Dendritic cell treated with granulocyte-macrophage colony-stimulating factor and Interleukin-4, amounts not matched to agents 40 ng/mL and 50 ng/mL, for 4 days (primary cell): ENCODE measurements at regions not wholly inside any gene's neighbourhood (a gene's known extent, or its start where the extent isn't known, plus 50 kb on each side); places are given as distances from the start of the nearest gene placed in this dataset.
A peak's percentile ranks its signal among the peaks of the same experiment; 100 is the strongest.
"Not testable (repeated sequence)": the region's sequence is repeated elsewhere in the genome, so short reads cannot be mapped to it uniquely, and the experiment has no call there.

Experiments used
- H3K27ac Mint-ChIP-seq: one replicate; pipeline ENCODE4 v1.8.0; 2022; ENCODE audit warnings: mild to moderate bottlenecking, mixed read lengths
- H3K27me3 Mint-ChIP-seq: one replicate; pipeline ENCODE4 v1.8.0; 2022; ENCODE audit warnings: mild to moderate bottlenecking, mixed read lengths
- H3K36me3 Mint-ChIP-seq: one replicate; pipeline ENCODE4 v1.8.0; 2022; ENCODE audit warnings: low read depth, mixed read lengths
- H3K4me1 Mint-ChIP-seq: one replicate; pipeline ENCODE4 v1.8.0; 2022; ENCODE audit warnings: low read depth, mixed read lengths
- H3K4me3 Mint-ChIP-seq: one replicate; pipeline ENCODE4 v1.8.0; 2022; ENCODE audit warnings: mild to moderate bottlenecking, moderate library complexity, mixed read lengths
- H3K9me3 Mint-ChIP-seq: one replicate; pipeline ENCODE4 v1.8.0; 2022; ENCODE audit warnings: mixed read lengths
- intact Hi-C: fragments of 100-400 bp; cut with micrococcal nuclease; formaldehyde crosslinking; loops from one replicate; pipeline ENCODE4 v1.15.0; 2022

GRCh38 chr6:144676310-144676709 lies 391.2 kb downstream of the UTRN start:
- peaks cover 31% of the 10 kb centered on the region for H3K9me3 Mint-ChIP-seq
- peaks cover 42% of the 10 kb centered on the region for H3K36me3 Mint-ChIP-seq
- intact Hi-C loops, H3K27ac Mint-ChIP-seq, H3K27me3 Mint-ChIP-seq, H3K4me3 Mint-ChIP-seq: not testable (repeated sequence)
- peaks cover 27% of the 10 kb centered on the region for H3K4me1 Mint-ChIP-seq

- H3K27ac Mint-ChIP-seq, intact Hi-C loops, H3K4me3 Mint-ChIP-seq, H3K27me3 Mint-ChIP-seq: not testable (repeated sequence)
- H3K9me3 Mint-ChIP-seq = peaks cover 21% of the 10 kb centered on the region
- peaks cover 39% of the 10 kb centered on the region for H3K36me3 Mint-ChIP-seq
- H3K4me1 Mint-ChIP-seq = peaks cover 31% of the 10 kb centered on the region
Observed at GRCh38 chr6:144677263-144677662, 392.1 kb downstream of the UTRN start.

GRCh38 chr6:144678844-144679243 lies 393.7 kb downstream of the UTRN start:
- no peak overlapping the region for H3K4me3 Mint-ChIP-seq
- peaks cover 36% of the 10 kb centered on the region for H3K4me1 Mint-ChIP-seq
- peaks cover 40% of the 10 kb centered on the region for H3K36me3 Mint-ChIP-seq
- H3K27me3 Mint-ChIP-seq = no peaks in the 10 kb centered on the region
- intact Hi-C loops = no loop called here
- no peak overlapping the region for H3K27ac Mint-ChIP-seq
- peaks cover 5% of the 10 kb centered on the region for H3K9me3 Mint-ChIP-seq

- intact Hi-C loops = no loop called here
- Mint-ChIP-seq H3K9me3 (peaks cover 2% of the 10 kb centered on the region), H3K27ac (peak overlapping the region; percentile 13), H3K4me1 (peaks cover 26% of the 10 kb centered on the region), H3K36me3 (peaks cover 51% of the 10 kb centered on the region), H3K27me3 (no peaks in the 10 kb centered on the region), H3K4me3 (no peak overlapping the region)
Observed at GRCh38 chr6:144681334-144681733, 396.2 kb downstream of the UTRN start.

GRCh38 chr6:144683216-144684070 lies 398.3 kb downstream of the UTRN start:
- no peak overlapping the region for H3K27ac Mint-ChIP-seq
- H3K9me3 Mint-ChIP-seq = peaks cover 22% of the 10 kb centered on the region
- H3K4me3 Mint-ChIP-seq = no peak overlapping the region
- H3K27me3 Mint-ChIP-seq = no peaks in the 10 kb centered on the region
- H3K36me3 Mint-ChIP-seq = peaks cover 70% of the 10 kb centered on the region
- intact Hi-C loops = no loop called here
- peaks cover 26% of the 10 kb centered on the region for H3K4me1 Mint-ChIP-seq

- intact Hi-C loops = no loop called here
- H3K9me3 Mint-ChIP-seq = peaks cover 36% of the 10 kb centered on the region
- peaks cover 68% of the 10 kb centered on the region for H3K36me3 Mint-ChIP-seq
Observed at GRCh38 chr6:144688713-144689112, 403.6 kb downstream of the UTRN start.

GRCh38 chr6:144689503-144690040 lies 404.4 kb downstream of the UTRN start:
- Mint-ChIP-seq H3K9me3 (peaks cover 36% of the 10 kb centered on the region), H3K4me3 (no peak overlapping the region), H3K27me3 (no peaks in the 10 kb centered on the region), H3K36me3 (peaks cover 60% of the 10 kb centered on the region), H3K27ac (no peak overlapping the region), H3K4me1 (peaks cover 43% of the 10 kb centered on the region)
- intact Hi-C loops = no loop called here

More at GRCh38 chr6:144688713-144689112, 403.6 kb downstream of the UTRN start:
- H3K27me3 Mint-ChIP-seq = no peaks in the 10 kb centered on the region
- H3K27ac Mint-ChIP-seq = no peak overlapping the region
- H3K4me3 Mint-ChIP-seq = no peak overlapping the region
- H3K4me1 Mint-ChIP-seq = peaks cover 34% of the 10 kb centered on the region

- no peak overlapping the region for H3K27ac Mint-ChIP-seq
- peaks cover 46% of the 10 kb centered on the region for H3K4me1 Mint-ChIP-seq
- intact Hi-C loops = no loop called here
Observed at GRCh38 chr6:144690133-144690532, 405.0 kb downstream of the UTRN start.

GRCh38 chr6:144690666-144691065 lies 405.5 kb downstream of the UTRN start:
- Mint-ChIP-seq H3K27ac (no peak overlapping the region), H3K36me3 (peaks cover 52% of the 10 kb centered on the region), H3K4me3 (no peak overlapping the region), H3K9me3 (peaks cover 36% of the 10 kb centered on the region), H3K4me1 (peaks cover 46% of the 10 kb centered on the region), H3K27me3 (no peaks in the 10 kb centered on the region)
- intact Hi-C loops = no loop called here

More at GRCh38 chr6:144690133-144690532, 405.0 kb downstream of the UTRN start:
- peaks cover 57% of the 10 kb centered on the region for H3K36me3 Mint-ChIP-seq
- no peaks in the 10 kb centered on the region for H3K27me3 Mint-ChIP-seq
- H3K9me3 Mint-ChIP-seq = peaks cover 36% of the 10 kb centered on the region
- H3K4me3 Mint-ChIP-seq = no peak overlapping the region

GRCh38 chr6:144692050-144692449 lies 406.9 kb downstream of the UTRN start:
- Mint-ChIP-seq H3K36me3 (peaks cover 38% of the 10 kb centered on the region), H3K9me3 (peaks cover 27% of the 10 kb centered on the region), H3K4me1 (peaks cover 46% of the 10 kb centered on the region)
- intact Hi-C loops, H3K27ac Mint-ChIP-seq, H3K4me3 Mint-ChIP-seq, H3K27me3 Mint-ChIP-seq: not testable (repeated sequence)

- Mint-ChIP-seq H3K4me3 (no peak overlapping the region), H3K27ac (no peak overlapping the region), H3K36me3 (peaks cover 25% of the 10 kb centered on the region), H3K4me1 (peaks cover 30% of the 10 kb centered on the region), H3K27me3 (no peaks in the 10 kb centered on the region), H3K9me3 (peaks cover 14% of the 10 kb centered on the region)
- intact Hi-C loops = no loop called here
Observed at GRCh38 chr6:144695858-144696533, 410.9 kb downstream of the UTRN start.

GRCh38 chr6:144696610-144697368 lies 411.7 kb downstream of the UTRN start:
- peaks cover 26% of the 10 kb centered on the region for H3K36me3 Mint-ChIP-seq
- H3K4me1 Mint-ChIP-seq = peaks cover 24% of the 10 kb centered on the region
- no peak overlapping the region for H3K27ac Mint-ChIP-seq
- peaks cover 10% of the 10 kb centered on the region for H3K9me3 Mint-ChIP-seq
- H3K27me3 Mint-ChIP-seq = no peaks in the 10 kb centered on the region
- no peak overlapping the region for H3K4me3 Mint-ChIP-seq
- intact Hi-C loops = no loop called here

- intact Hi-C loops = no loop called here
- Mint-ChIP-seq H3K9me3 (peaks cover 4% of the 10 kb centered on the region), H3K36me3 (peaks cover 20% of the 10 kb centered on the region), H3K4me3 (no peak overlapping the region), H3K4me1 (peaks cover 24% of the 10 kb centered on the region), H3K27ac (no peak overlapping the region), H3K27me3 (no peaks in the 10 kb centered on the region)
Observed at GRCh38 chr6:144697369-144697760, 412.2 kb downstream of the UTRN start.
